Naive thymus-derived CD4-positive, alpha-beta T cell (primary cell): ENCODE measurements at regions not wholly inside any gene's neighbourhood (a gene's known extent, or its start where the extent isn't known, plus 50 kb on each side); places are given as distances from the start of the nearest gene placed in this dataset.

ENCODE experiments used
- ATAC-seq: fragments of 150-1000 bp; cut with Tn5 transposase; 2 replicates; pipeline ENCODE4 v1.10.0; 2021; ENCODE audit warnings: mild to moderate bottlenecking, moderate library complexity
- CTCF ChIA-PET: fragments of 350-600 bp; sonication (Branson Sonifier 250); formaldehyde crosslinking; loops from one replicate; lab custom pipeline; 2021; ENCODE audit warnings: antibody characterized with exemption; lab: Charles Lee
- POLR2A ChIA-PET: fragments of 350-600 bp; sonication (Branson Sonifier 250); formaldehyde crosslinking; loops from one replicate; lab custom pipeline; 2021; ENCODE audit warnings: antibody characterized with exemption, inconsistent platforms; lab: Charles Lee
- DNase-seq, 9 donors: peaks; one replicate each; pipeline versions ENCODE4 v3.0.0 to v3.0.0-alpha.2; 2020 to 2022; ENCODE audit warnings: mixed read lengths in 1 of 9
- H3K27ac ChIP-seq: one replicate; pipeline ENCODE4 v1.7.0; 2013; ENCODE audit warnings: mild to moderate bottlenecking, low read depth, low read length, moderate library complexity
- H3K27me3 ChIP-seq, 2 donors: one replicate each; pipeline ENCODE4 v1.7.0; 2013; ENCODE audit warnings: low read length in 2 of 2, mild to moderate bottlenecking in 2 of 2, moderate library complexity in 2 of 2; ENCODE audit not compliant: control insufficient read depth in 2 of 2, insufficient read depth in 2 of 2
- H3K36me3 ChIP-seq, 3 experiments: 1 replicate in 2 of 3; 2 replicates in 1 of 3; pipeline ENCODE4 v1.7.0; 2013; ENCODE audit warnings: low read length in 3 of 3, mild to moderate bottlenecking in 3 of 3, moderate library complexity in 1 of 3; ENCODE audit not compliant: insufficient read depth in 3 of 3, control insufficient read depth in 2 of 3
- H3K4me1 ChIP-seq, 2 donors: one replicate each; pipeline ENCODE4 v1.7.0; 2013; ENCODE audit warnings: low read length in 2 of 2, mild to moderate bottlenecking in 2 of 2, moderate library complexity in 1 of 2; ENCODE audit not compliant: control insufficient read depth in 2 of 2, insufficient read depth in 2 of 2
- H3K4me3 ChIP-seq: 2 replicates; pipeline ENCODE4 v1.7.0; 2013; ENCODE audit warnings: mild to moderate bottlenecking, low read length
- H3K9me3 ChIP-seq, 3 experiments: 1 replicate in 2 of 3; 2 replicates in 1 of 3; pipeline ENCODE4 v1.7.0; 2013; ENCODE audit warnings: low read length in 3 of 3; ENCODE audit not compliant: control insufficient read depth in 2 of 3
- H3K27ac Mint-ChIP-seq, 9 donors: one replicate each; pipeline ENCODE4 v1.8.0; 2020 to 2022; ENCODE audit warnings: mixed read lengths in 9 of 9, mild to moderate bottlenecking in 8 of 9, moderate library complexity in 5 of 9, inconsistent platforms in 2 of 9
- H3K27me3 Mint-ChIP-seq, 5 donors: one replicate each; pipeline ENCODE4 v1.8.0; 2021 to 2022; ENCODE audit warnings: mixed read lengths in 5 of 5, mild to moderate bottlenecking in 1 of 5
- H3K36me3 Mint-ChIP-seq, 5 donors: one replicate each; pipeline ENCODE4 v1.8.0; 2020 to 2022; ENCODE audit warnings: mixed read lengths in 5 of 5, mild to moderate bottlenecking in 3 of 5, inconsistent platforms in 1 of 5
- H3K4me1 Mint-ChIP-seq, 7 donors: one replicate each; pipeline ENCODE4 v1.8.0; 2020 to 2022; ENCODE audit warnings: mixed read lengths in 7 of 7, mild to moderate bottlenecking in 3 of 7, inconsistent platforms in 1 of 7
- H3K4me3 Mint-ChIP-seq, 10 donors: one replicate each; pipeline ENCODE4 v1.8.0; 2020 to 2022; ENCODE audit warnings: mild to moderate bottlenecking in 10 of 10, mixed read lengths in 10 of 10, moderate library complexity in 6 of 10, inconsistent platforms in 2 of 10
- H3K9me3 Mint-ChIP-seq, 11 donors: one replicate each; pipeline ENCODE4 v1.8.0; 2020 to 2022; ENCODE audit warnings: mixed read lengths in 11 of 11, mild to moderate bottlenecking in 4 of 11, inconsistent platforms in 1 of 11, moderate library complexity in 1 of 11
- intact Hi-C, 2 donors: fragments of 100-400 bp; cut with micrococcal nuclease; formaldehyde crosslinking; loops; one replicate each; pipeline ENCODE4 v1.15.1; 2023

GRCh38 chr18:75904416-75904815 is 476.9 kb upstream of the SMIM21 start:
- no peaks in the 10 kb centered on the region for H3K4me1 Mint-ChIP-seq
- H3K27ac Mint-ChIP-seq, result no peak overlapping the region
- H3K36me3 Mint-ChIP-seq, result no peaks in the 10 kb centered on the region
- Histone ChIP-seq H3K9me3 (no peaks in the 10 kb centered on the region), H3K36me3 (no peaks in the 10 kb centered on the region), H3K27ac (no peak overlapping the region), H3K27me3 (no peaks in the 10 kb centered on the region), H3K4me1 (no peaks in the 10 kb centered on the region), H3K4me3 (no peak overlapping the region)
- intact Hi-C loops, result no loop called here
- H3K27me3 Mint-ChIP-seq, result peaks cover 0 to 14% (median 5%) of the 10 kb centered on the region in 5 donors
- H3K4me3 Mint-ChIP-seq, result no peak overlapping the region
- DNase-seq (no peak), ATAC-seq (no peak)
- POLR2A ChIA-PET, result no interaction called here
- CTCF ChIA-PET, result no interaction called here
- H3K9me3 Mint-ChIP-seq, result peaks cover 0 to 2% (median 0%) of the 10 kb centered on the region in 11 donors

- Mint-ChIP-seq H3K9me3 (no peaks in the 10 kb centered on the region), H3K27ac (no peak overlapping the region), H3K4me1 (no peaks in the 10 kb centered on the region), H3K27me3 (peaks cover 0 to 12% (median 9%) of the 10 kb centered on the region in 5 donors), H3K36me3 (no peaks in the 10 kb centered on the region), H3K4me3 (no peak overlapping the region)
- intact Hi-C loops, result no loop called here
- Histone ChIP-seq H3K4me1 (no peaks in the 10 kb centered on the region), H3K9me3 (no peaks in the 10 kb centered on the region), H3K36me3 (no peaks in the 10 kb centered on the region), H3K27me3 (no peaks in the 10 kb centered on the region), H3K4me3 (no peak overlapping the region), H3K27ac (no peak overlapping the region)
- DNase-seq (no peak), ATAC-seq (no peak)
- POLR2A ChIA-PET, result no interaction called here
- CTCF ChIA-PET, result no interaction called here
Measured at GRCh38 chr18:75898651-75899050, 471.1 kb upstream of the SMIM21 start.

- Histone ChIP-seq H3K36me3 (no peaks in the 10 kb centered on the region), H3K27ac (no peak overlapping the region), H3K4me3 (no peak overlapping the region), H3K27me3 (no peaks in the 10 kb centered on the region), H3K9me3 (no peaks in the 10 kb centered on the region), H3K4me1 (no peaks in the 10 kb centered on the region)
- POLR2A ChIA-PET, result no interaction called here
- no peak overlapping the region for H3K27ac Mint-ChIP-seq
- no peak for ATAC-seq
- H3K36me3 Mint-ChIP-seq, result no peaks in the 10 kb centered on the region
- no peaks in the 10 kb centered on the region for H3K9me3 Mint-ChIP-seq
- DNase-seq, result no peak
- H3K4me3 Mint-ChIP-seq, result no peak overlapping the region
- CTCF ChIA-PET, result no interaction called here
- H3K4me1 Mint-ChIP-seq, result no peaks in the 10 kb centered on the region
- H3K27me3 Mint-ChIP-seq, result peaks cover 0 to 9% (median 0%) of the 10 kb centered on the region in 5 donors
- intact Hi-C loops, result no loop called here
Measured at GRCh38 chr18:75897386-75897785, 469.9 kb upstream of the SMIM21 start.

- Histone ChIP-seq H3K36me3 (no peaks in the 10 kb centered on the region), H3K9me3 (no peaks in the 10 kb centered on the region), H3K27ac (no peak overlapping the region), H3K27me3 (no peaks in the 10 kb centered on the region), H3K4me3 (no peak overlapping the region), H3K4me1 (no peaks in the 10 kb centered on the region)
- Mint-ChIP-seq H3K27ac (no peak overlapping the region), H3K4me1 (no peaks in the 10 kb centered on the region), H3K4me3 (no peak overlapping the region), H3K36me3 (no peaks in the 10 kb centered on the region), H3K27me3 (peaks cover 0 to 9% (median under 1%) of the 10 kb centered on the region in 5 donors), H3K9me3 (no peaks in the 10 kb centered on the region)
- ATAC-seq, result no peak
- intact Hi-C loops, result no loop called here
- ChIA-PET POLR2A (no interaction called here), CTCF (no interaction called here)
- DNase-seq, result no peak
Measured at GRCh38 chr18:75896865-75897264, 469.4 kb upstream of the SMIM21 start.

- DNase-seq, result no peak
- Mint-ChIP-seq H3K27ac (no peak overlapping the region), H3K27me3 (peaks cover 0 to 14% (median 0%) of the 10 kb centered on the region in 5 donors), H3K36me3 (no peaks in the 10 kb centered on the region), H3K4me3 (no peak overlapping the region), H3K4me1 (no peaks in the 10 kb centered on the region), H3K9me3 (peaks cover 0 to 2% (median 0%) of the 10 kb centered on the region in 11 donors)
- Histone ChIP-seq H3K36me3 (no peaks in the 10 kb centered on the region), H3K4me1 (no peaks in the 10 kb centered on the region), H3K27me3 (no peaks in the 10 kb centered on the region), H3K4me3 (no peak overlapping the region), H3K27ac (no peak overlapping the region), H3K9me3 (no peaks in the 10 kb centered on the region)
- ChIA-PET POLR2A (no interaction called here), CTCF (no interaction called here)
- intact Hi-C loops, result no loop called here
- ATAC-seq, result no peak
Measured at GRCh38 chr18:75895135-75895534, 467.6 kb upstream of the SMIM21 start.

GRCh38 chr18:75884728-75885127 is 457.2 kb upstream of the SMIM21 start:
- POLR2A ChIA-PET, result no interaction called here
- Histone ChIP-seq H3K4me1 (no peaks in the 10 kb centered on the region), H3K27me3 (no peaks in the 10 kb centered on the region), H3K36me3 (no peaks in the 10 kb centered on the region), H3K4me3 (no peak overlapping the region), H3K27ac (no peak overlapping the region), H3K9me3 (no peaks in the 10 kb centered on the region)
- Mint-ChIP-seq H3K36me3 (peaks cover 0 to 4% (median 0%) of the 10 kb centered on the region in 5 donors), H3K9me3 (peaks cover 0 to 8% (median 0%) of the 10 kb centered on the region in 11 donors), H3K27ac (no peak overlapping the region), H3K4me3 (peak overlapping the region in 1 of 10 donors; percentile 22), H3K4me1 (no peaks in the 10 kb centered on the region), H3K27me3 (peaks cover 0 to 23% (median 4%) of the 10 kb centered on the region in 5 donors)
- CTCF ChIA-PET, result no interaction called here
- no peak for DNase-seq
- intact Hi-C loops, result loop anchor here (2.0 to 10.0 kb wide), 2 partner anchors 464 to 820 kb away; no protein-coding TSS in a partner anchor
- ATAC-seq, result no peak

- no peak overlapping the region for H3K27ac ChIP-seq
- no peaks in the 10 kb centered on the region for H3K4me1 ChIP-seq
- DNase-seq, result no peak
- no peak overlapping the region for H3K4me3 ChIP-seq
- peaks cover 0 to 13% (median 0%) of the 10 kb centered on the region in 5 donors for H3K27me3 Mint-ChIP-seq
- H3K4me1 Mint-ChIP-seq, result no peaks in the 10 kb centered on the region
- H3K9me3 Mint-ChIP-seq, result peaks cover 0 to 12% (median 4%) of the 10 kb centered on the region in 11 donors
- no peak overlapping the region for H3K4me3 Mint-ChIP-seq
- no peaks in the 10 kb centered on the region for H3K27me3 ChIP-seq
- CTCF ChIA-PET, result no interaction called here
- no peak overlapping the region for H3K27ac Mint-ChIP-seq
- no peaks in the 10 kb centered on the region for H3K9me3 ChIP-seq
- H3K36me3 Mint-ChIP-seq, result peaks cover 0 to 3% (median 0%) of the 10 kb centered on the region in 5 donors
- POLR2A ChIA-PET, result no interaction called here
- intact Hi-C loops, result loop anchor here in 1 of 2 donors (10.0 kb wide), 1 partner anchor 824 kb away; no protein-coding TSS in a partner anchor
- no peak for ATAC-seq
- no peaks in the 10 kb centered on the region for H3K36me3 ChIP-seq
Measured at GRCh38 chr18:75880925-75881504, 453.5 kb upstream of the SMIM21 start.
